ENCODE measurements at regions not wholly inside any gene's neighbourhood (a gene's known extent, or its start where the extent isn't known, plus 50 kb on each side); places are given as distances from the start of the nearest gene placed in this dataset.

GRCh38 chr1:192906334-192906733, 97.5 kb downstream of the RGS2 start:
- TF ChIP-seq CTCF (IDR thresholded peaks at IDR 0.05): no peak
- no peak for TF ChIP-seq POLR2A (IDR thresholded peaks at IDR 0.05)

Measured in thyroid gland (tissue), 4 donors.